Tibial artery (tissue), 4 donors: ENCODE measurements at regions not wholly inside any gene's neighbourhood (a gene's known extent, or its start where the extent isn't known, plus 50 kb on each side); places are given as distances from the start of the nearest gene placed in this dataset.
"Not testable (repeated sequence)": the region's sequence is repeated elsewhere in the genome, so short reads cannot be mapped to it uniquely, and the experiment has no call there.

ENCODE experiments used
- DNase-seq, 2 donors: peaks; one replicate each; pipeline ENCODE4 v3.0.0-alpha.2; 2019
- H3K27ac ChIP-seq, 2 donors: fragments of 200-600 bp; sonication (generic) in 1 of 2; 1 replicate in 1 of 2; 2 replicates in 1 of 2; pipeline ENCODE4 v1.5.1; 2018 to 2019; ENCODE audit warnings: mild to moderate bottlenecking in 1 of 2
- H3K27me3 ChIP-seq, 2 donors: fragments of 200-600 bp; sonication (generic) in 1 of 2; one replicate each; pipeline versions ENCODE4 v1.5.1 to v1.6.0; 2016 to 2019
- H3K36me3 ChIP-seq, 3 donors: fragments of 200-600 bp; sonication (generic) in 2 of 3; one replicate each; pipeline ENCODE4 v1.5.1; 2016 to 2019; ENCODE audit warnings: mild to moderate bottlenecking in 2 of 3
- H3K4me1 ChIP-seq, 4 donors: fragments of 200-600 bp; sonication (generic) in 2 of 4; 1 replicate in 3 of 4; 2 replicates in 1 of 4; pipeline ENCODE4 v1.5.1; 2016 to 2019
- H3K4me3 ChIP-seq, 2 donors: fragments of 200-600 bp; sonication (generic) in 1 of 2; 1 replicate in 1 of 2; 2 replicates in 1 of 2; pipeline ENCODE4 v1.5.1; 2018 to 2019; ENCODE audit warnings: mild to moderate bottlenecking in 2 of 2
- H3K9me3 ChIP-seq, 3 donors: fragments of 200-600 bp; sonication (generic) in 1 of 3; one replicate each; pipeline ENCODE4 v1.5.1; 2016 to 2019
- CTCF ChIP-seq, 2 experiments: fragments of 200-600 bp in 1 of 2; fragments of 450-650 bp in 1 of 2; IDR thresholded peaks; one replicate each; pipeline ENCODE4 v1.5.1; 2017 to 2019; ENCODE audit warnings: antibody characterized with exemption in 2 of 2, mild to moderate bottlenecking in 1 of 2, moderate library complexity in 1 of 2
- intact Hi-C: fragments of 100-400 bp; cut with DNase I; formaldehyde crosslinking; loops from one replicate; pipeline ENCODE4 v1.15.0; 2023; ENCODE audit warnings: low total_unique reads

GRCh38 chr10:76815505-76815904 lies 822.1 kb downstream of the KCNMA1 start:
- H3K27me3 ChIP-seq, H3K4me3 ChIP-seq, H3K27ac ChIP-seq, H3K36me3 ChIP-seq, H3K4me1 ChIP-seq, DNase-seq, H3K9me3 ChIP-seq, intact Hi-C loops: not testable (repeated sequence)

- no peak for TF ChIP-seq CTCF (IDR thresholded peaks at IDR 0.05)
- H3K4me1 ChIP-seq, result no peaks in the 10 kb centered on the region
- intact Hi-C loops, result no loop called here
These were observed 826.2 kb downstream of the KCNMA1 start for GRCh38 chr10:76811430-76811829.

GRCh38 chr10:76788452-76788811 lies 849.2 kb downstream of the KCNMA1 start:
- peaks cover 0 to 21% (median 16%) of the 10 kb centered on the region in 4 donors for H3K4me1 ChIP-seq
- H3K36me3 ChIP-seq, result no peaks in the 10 kb centered on the region
- no peak overlapping the region for H3K27ac ChIP-seq
- no peak for DNase-seq
- intact Hi-C loops, result no loop called here
- TF ChIP-seq CTCF (IDR thresholded peaks at IDR 0.05), result no peak
- no peaks in the 10 kb centered on the region for H3K9me3 ChIP-seq
- no peaks in the 10 kb centered on the region for H3K27me3 ChIP-seq
- no peak overlapping the region for H3K4me3 ChIP-seq

More at GRCh38 chr10:76811430-76811829, 826.2 kb downstream of the KCNMA1 start:
- Histone ChIP-seq H3K4me3 (no peak overlapping the region), H3K9me3 (no peaks in the 10 kb centered on the region), H3K27ac (no peak overlapping the region), H3K36me3 (no peaks in the 10 kb centered on the region), H3K27me3 (no peaks in the 10 kb centered on the region)
- DNase-seq, result no peak

GRCh38 chr10:76787746-76788451 lies 849.7 kb downstream of the KCNMA1 start:
- no peak for TF ChIP-seq CTCF (IDR thresholded peaks at IDR 0.05)
- no peak for DNase-seq
- H3K9me3 ChIP-seq, result no peaks in the 10 kb centered on the region
- H3K36me3 ChIP-seq, result no peaks in the 10 kb centered on the region
- H3K27ac ChIP-seq, result no peak overlapping the region
- no peak overlapping the region for H3K4me3 ChIP-seq
- H3K4me1 ChIP-seq, result peaks cover 0 to 21% (median 16%) of the 10 kb centered on the region in 4 donors
- no peaks in the 10 kb centered on the region for H3K27me3 ChIP-seq
- intact Hi-C loops, result no loop called here

GRCh38 chr10:76786504-76787072 lies 851.0 kb downstream of the KCNMA1 start:
- no peaks in the 10 kb centered on the region for H3K36me3 ChIP-seq
- intact Hi-C loops, result no loop called here
- TF ChIP-seq CTCF (IDR thresholded peaks at IDR 0.05), result no peak
- DNase-seq, result no peak
- H3K4me3 ChIP-seq, result no peak overlapping the region
- no peaks in the 10 kb centered on the region for H3K27me3 ChIP-seq
- peak overlapping the region in 1 of 2 donors; percentile 19 for H3K27ac ChIP-seq
- H3K4me1 ChIP-seq, result peaks cover 0 to 21% (median 16%) of the 10 kb centered on the region in 4 donors
- H3K9me3 ChIP-seq, result no peaks in the 10 kb centered on the region

GRCh38 chr10:76784076-76784475 lies 853.5 kb downstream of the KCNMA1 start:
- intact Hi-C loops, result no loop called here
- Histone ChIP-seq H3K27ac (no peak overlapping the region), H3K27me3 (no peaks in the 10 kb centered on the region), H3K36me3 (no peaks in the 10 kb centered on the region), H3K9me3 (no peaks in the 10 kb centered on the region), H3K4me3 (no peak overlapping the region), H3K4me1 (peaks cover 0 to 28% (median 16%) of the 10 kb centered on the region in 4 donors)
- no peak for TF ChIP-seq CTCF (IDR thresholded peaks at IDR 0.05)
- DNase-seq, result no peak
